MV-4-11 (cell line): ENCODE measurements at regions not wholly inside any gene's neighbourhood (a gene's known extent, or its start where the extent isn't known, plus 50 kb on each side); places are given as distances from the start of the nearest gene placed in this dataset.

ENCODE experiments used
- DNase-seq: peaks from one replicate; lab custom pipeline; 2025; lab: John Stamatoyannopoulos, UW

DNA sequence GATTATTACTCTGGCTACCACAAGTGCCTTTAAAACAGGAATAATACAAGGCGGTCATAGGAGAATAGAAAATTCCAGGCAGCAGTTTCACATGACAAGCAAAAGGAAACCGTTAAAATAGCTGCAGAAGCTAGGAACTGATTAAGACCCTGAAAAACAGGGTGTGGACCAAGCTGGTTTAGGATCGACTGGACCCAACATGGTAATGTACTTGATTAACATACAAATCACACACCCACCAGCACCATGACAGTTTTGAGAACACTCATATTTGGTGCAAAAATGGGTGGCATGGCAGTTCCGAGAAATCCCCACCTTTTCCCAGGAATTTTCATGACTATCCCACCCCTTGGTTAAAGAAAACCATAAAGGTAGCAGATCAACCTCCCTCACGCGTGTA, 51.9 kb upstream of the TMEM163 start:
- DNase-seq = no peak

DNA sequence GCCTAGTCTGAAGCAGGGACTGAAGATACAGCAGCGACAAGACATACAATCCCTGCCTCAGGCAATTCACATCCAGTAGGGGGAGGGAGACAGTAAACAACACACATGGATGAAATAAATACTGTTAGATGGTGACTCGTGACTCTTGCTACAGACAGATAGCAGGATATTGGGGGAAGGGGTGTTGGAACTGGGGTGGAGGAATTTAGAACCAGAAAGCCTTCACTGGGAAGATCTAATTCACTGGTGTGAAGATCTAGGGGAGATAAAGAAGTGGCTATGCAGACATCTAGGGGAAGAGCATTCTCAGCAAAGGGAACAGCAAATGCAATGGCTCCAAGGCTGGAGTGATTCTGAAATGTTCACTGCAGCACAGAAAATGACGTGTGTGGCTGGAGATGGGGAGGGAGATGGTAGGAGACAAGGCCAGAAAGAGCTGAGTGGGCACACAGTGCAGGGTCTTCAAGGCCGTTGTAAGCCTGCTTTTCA, 52.6 kb upstream of the TMEM163 start:
- no peak for DNase-seq

DNA sequence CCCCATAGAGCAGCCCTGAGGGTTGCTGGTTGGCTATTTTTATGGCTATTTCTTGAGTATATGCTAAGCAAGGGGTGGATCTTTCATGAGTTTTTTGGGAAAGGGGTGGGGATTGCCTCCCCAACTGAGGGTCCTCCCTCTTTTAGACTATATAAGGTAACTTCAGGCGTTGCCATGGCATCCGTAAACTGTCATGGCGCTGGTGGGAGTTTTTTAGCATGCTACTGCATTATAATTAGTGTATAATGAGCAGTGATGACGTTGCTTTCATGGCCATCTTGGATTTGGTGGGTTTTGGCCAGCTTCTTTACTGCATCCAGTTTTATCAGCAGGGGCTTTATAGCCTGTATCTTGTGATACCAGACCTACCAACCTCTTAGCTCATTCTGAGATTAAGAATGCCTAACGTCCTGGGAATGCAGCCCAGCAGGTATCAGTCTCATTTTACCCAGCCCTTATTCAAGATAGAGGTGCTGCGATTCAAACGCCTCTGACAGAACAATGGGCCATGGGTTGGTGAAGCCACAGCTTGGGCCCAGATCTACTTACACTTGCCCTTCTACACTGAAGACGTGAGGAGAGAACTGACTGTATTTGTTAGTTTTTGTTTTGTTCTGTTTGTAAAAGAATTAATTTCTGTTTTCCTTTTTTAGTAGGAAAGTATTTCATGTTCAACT, 53.8 kb upstream of the TMEM163 start:
- DNase-seq = no peak

DNA sequence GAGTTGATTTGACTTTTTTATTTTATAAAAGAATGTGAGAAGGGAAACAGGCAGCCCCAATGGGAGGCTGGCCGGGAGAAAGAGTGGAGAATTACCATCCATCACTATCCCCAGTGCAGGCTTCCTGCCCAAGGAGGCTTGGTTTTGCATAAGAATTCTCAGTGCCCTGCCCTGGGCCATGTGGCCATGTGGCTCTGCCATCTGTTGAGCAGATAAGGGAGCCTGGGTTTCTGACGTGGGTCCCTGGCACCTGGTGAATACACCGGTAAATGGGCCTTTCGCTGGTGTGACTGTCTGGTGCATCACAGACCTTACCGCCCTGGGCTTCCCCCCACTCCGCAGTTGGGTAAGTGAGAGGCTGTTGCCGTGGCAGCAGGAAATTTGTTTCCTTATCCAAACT, 54.5 kb upstream of the TMEM163 start:
- DNase-seq = no peak

DNA sequence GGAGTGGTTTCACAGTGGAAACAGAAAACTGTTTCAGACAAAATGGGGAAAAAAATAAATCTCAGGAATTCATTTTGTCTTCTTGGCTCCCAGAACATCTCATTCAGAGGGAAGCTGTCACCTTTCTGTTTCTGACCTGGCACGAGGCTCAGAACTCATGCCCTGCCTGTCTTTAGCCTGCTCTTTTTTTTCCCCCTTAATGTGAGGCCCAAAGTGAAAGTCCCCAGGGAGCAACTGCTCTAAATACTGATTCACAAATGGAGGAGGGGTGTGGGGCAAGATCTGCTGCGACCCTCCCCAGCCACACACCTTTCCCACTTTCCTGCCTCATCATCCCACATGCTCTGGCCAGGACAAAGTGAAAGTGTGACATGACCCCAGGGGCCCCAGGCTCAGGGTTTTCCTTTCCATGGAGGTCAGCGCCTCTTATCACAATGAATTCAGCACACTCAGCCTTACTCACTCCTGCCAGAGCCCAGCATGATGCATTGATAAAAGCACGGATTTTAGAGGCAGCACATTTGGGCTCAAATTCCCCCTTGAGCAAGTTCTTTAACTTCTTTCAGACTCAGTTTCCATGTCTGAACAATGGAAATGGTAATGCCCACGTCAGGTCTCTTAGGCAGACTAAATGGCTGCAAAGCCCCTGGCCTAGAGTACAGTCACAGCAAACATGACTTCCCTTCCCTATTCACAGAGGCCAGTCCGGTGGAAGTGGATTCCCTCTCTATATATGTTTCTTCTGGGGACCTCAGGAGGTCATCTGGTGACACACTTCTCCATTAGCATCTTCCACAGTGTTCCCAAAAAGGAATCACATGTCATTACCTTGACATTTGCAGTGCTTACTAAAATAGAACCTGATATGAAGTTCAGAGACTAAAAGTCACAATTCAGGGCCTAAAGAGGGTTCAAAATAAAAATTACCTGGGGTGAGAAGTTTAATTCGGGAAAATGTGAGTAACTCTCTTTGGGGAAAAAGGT, 55.3 kb upstream of the TMEM163 start:
- DNase-seq = no peak

DNA sequence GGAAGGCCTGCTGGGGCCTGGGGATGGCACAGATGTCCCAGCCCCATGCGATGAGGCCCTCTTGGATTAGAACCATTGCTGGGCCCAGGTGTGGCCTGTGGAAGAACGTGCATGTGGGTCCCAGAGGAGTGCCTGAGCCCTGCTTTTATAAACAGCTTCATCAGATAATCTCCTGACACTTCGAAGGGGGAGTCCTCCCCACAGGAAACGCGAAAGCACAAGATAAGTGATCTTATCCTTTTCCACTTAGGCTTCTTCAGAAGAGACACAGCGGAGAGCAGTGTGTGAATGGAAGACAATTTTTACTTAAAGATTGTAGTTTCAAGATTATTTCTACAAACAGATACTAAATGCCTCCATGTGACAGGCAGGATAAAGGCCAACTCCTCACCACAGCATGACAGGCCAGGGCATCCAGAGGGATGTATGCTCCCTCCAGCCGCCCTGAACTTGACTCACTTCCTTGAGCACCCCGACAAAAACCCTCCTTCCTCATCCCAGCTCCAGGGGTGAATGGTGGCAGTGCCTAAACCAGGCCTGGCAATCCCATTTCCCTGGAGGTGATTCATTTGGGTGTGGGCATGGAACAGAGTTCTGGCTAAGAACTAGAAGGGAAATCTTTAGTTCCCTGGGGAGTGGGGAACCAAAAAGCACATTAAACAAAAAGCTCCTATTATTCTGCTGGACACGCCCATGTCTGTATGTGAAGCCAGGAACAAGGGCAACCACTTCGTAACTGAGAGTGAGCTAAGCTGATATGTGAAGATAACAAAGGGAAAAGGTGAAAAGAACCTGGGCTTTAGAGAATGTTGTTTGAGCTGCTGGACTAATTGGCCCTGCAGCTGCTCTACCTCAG, 56.2 kb upstream of the TMEM163 start:
- no peak for DNase-seq

DNA sequence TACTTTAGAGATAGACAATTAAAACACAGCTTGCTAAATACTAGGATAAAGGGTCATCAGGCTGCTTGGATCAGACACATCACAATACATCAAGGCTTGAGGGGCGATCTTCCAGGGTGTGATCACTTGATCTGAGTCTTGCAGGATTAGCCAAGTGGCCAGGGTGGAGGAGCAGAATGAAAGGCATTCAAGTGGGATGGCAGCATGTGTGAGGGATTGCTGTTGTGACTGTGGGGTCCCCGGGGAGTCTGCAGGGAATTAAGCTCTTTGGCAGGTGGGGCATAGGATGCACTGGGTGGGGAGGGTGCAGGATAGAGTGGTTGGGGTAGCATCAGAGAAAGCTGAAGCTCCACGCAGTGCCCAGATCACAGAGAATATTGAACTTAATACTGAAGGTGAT, 58.0 kb upstream of the TMEM163 start:
- DNase-seq = no peak

DNA sequence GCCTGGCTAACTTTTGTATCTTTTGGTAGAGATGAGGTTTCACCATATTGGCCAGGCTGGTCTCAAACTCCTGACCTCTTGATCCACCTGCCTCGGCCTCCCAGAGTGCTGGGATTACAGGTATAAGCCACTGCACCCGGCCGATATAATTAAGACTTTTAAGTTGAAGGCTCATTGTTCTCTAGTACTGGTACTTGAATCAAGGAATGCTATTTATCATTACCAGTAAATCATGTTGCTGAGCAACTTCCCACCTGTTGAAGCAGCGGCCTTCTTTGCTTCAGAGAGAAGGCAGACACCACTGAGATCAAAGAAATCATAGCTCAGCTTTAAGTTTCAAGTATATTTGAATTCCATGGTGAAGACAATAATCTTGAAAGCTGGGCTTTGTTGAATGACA, 58.8 kb upstream of the TMEM163 start:
- no peak for DNase-seq

DNA sequence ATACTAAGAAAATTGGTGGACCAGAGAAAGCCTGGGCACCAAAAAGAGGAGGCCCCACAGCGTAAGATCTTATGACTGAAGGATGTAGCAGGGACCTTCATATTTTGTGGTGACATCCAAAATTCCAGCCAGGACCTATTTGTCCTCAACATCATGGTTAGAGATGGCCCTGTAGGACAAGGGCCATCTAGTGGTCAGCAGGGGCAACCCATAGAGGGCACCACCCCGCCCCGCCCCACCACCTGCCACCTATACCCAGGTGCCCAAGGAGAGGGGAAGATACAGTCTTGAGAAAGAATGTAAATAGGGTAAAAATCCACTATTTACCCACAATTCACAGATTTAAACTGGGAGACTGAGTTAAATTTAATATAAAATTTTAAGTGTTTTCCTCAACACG, 59.6 kb upstream of the TMEM163 start:
- no peak for DNase-seq

DNA sequence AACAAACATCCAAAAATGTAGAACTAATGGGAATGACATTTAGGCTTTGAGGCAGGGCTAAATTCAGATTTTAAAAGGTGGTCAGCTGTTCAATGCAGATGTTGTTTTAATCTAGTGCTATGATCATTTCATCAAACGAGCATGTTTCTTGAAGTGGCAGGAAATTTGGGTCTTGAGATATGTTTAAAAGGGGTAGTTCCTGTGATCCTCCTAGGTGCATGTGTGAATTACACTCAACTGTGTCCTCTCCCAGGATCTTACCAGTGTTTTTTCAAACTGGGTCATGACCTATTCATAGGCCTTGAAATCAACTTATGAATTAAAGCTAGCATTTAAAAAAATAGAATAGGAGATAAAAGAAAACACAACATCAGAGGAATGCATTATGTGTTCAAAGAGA, 57.4 kb upstream of the ACMSD start:
- no peak for DNase-seq

DNA sequence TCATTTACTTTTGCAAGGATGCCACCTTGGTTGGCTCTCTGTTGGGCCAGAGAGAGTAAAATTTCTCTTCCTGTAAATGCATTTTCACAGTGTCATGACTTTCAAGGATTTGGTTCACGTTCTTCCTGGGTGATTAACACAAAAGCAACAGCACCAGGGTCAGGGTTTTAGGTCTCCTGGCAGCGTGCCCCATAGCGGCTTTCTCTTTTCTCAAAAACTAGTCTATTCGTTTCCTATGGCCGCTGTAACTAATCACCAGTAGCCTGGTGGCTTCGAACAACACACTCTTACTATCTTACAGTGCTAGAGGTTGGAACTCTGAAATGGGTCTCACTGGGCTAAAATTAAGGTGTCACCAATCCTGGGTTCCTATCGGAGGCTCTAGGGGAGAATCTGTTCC, 56.3 kb upstream of the ACMSD start:
- DNase-seq = no peak

DNA sequence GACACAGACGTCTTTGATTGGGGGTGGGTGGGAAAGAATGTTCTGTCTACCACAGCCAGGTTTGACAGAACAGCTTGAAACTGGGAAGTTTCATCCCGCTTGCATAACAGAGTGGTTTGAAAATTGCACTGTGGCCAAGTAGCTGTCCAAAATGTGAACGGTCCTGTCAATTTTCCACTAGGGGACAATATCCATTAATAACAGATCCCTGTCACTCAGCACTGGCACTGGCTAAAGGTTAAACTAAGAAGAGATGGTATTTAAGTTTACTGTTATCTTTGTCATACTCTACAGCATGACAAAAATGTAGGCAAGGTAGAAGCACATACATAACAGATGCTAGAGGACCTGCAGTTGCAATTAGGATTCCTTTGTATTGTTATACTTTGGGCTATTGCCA, 55.6 kb upstream of the ACMSD start:
- peak; percentile 84 for DNase-seq

DNA sequence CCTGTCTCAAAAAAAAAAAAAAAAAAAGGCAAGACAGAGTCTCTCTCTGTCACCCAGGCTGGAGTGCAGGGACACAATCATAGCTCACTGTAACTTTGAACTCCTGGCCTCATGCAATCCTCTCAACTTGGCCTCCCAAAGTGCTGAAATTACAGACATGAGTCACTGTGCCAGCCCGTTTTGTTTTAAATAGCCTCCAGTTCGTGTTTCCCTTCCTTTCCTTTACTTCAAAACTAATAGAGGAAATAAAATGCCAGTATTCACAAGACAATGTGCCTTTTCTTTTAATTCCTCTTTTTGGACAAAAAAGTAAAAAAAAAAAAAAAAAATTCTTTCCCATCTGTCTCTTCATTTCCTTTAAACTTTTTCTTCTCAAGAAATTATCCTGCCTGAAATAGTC, 54.5 kb upstream of the ACMSD start:
- DNase-seq = peak; percentile 90

DNA sequence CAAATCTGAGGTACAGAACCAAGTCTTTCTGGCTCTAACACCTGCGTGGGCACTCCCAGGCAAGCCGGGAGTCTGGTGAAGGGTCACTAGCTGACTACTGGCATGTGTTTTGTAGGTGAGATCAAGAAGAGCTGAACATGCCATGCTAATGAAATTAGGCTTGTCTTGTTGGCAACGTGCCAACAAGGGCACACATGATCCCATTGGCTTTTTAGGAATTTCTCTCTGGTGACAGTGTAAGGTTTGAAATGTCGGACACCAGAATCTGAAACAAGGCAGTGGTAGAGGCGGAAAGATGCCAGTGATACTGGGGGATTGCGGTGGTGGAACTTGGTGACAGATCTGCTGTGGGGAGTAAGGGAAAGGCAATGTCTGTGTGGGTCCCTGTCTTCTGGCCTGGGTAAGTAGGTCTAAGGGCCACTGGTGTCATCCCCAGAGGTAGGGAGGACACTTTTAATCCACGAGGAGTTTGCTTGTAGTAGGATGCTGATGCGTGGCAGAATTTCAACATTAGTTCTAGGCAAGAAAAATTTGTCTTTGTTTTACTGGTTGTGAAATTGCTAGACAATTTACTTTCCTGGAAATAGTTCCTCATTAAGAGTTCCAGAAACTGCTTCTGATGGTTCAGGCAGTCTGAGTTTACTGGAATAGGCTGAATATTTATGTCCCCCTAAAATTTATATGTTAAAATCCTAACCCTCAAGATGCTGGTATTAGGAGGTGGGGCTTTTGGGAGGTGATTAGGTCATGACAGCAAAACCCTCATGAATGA, 52.6 kb upstream of the ACMSD start:
- peak; percentile 56 for DNase-seq

DNA sequence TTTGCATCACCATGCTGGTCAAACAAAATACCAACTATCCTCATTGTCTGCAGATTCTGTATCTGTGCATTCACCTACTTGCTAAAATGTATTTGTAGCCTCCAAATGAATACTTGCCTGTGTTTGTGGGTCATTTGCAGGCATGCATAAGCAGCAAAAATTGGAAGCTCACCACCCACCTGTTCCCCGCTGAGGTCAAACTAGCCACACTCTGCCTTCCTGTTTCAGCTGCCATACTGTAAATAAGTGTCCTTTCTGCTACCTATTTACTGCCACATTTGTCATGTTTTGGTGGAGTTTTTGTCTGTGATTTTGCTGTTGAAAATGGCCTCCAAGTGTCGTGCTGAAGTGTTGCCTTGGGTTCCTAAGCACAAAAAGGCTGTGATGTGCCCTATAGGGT, 50.0 kb upstream of the ACMSD start:
- no peak for DNase-seq
